H1 (cell line): ENCODE measurements at regions not wholly inside any gene's neighbourhood (a gene's known extent, or its start where the extent isn't known, plus 50 kb on each side); places are given as distances from the start of the nearest gene placed in this dataset.

Source experiments
- BCL11A ChIP-seq, 2 experiments: IDR thresholded peaks; one replicate each; pipeline ENCODE4 v1.6.1; 2011; ENCODE audit warnings: low read depth in 2 of 2, low read length in 2 of 2, mild to moderate bottlenecking in 2 of 2
- GABPA ChIP-seq: IDR thresholded peaks from 2 replicates; pipeline ENCODE4 v1.6.1; 2011; ENCODE audit warnings: mild to moderate bottlenecking, low read length, moderate library complexity, borderline replicate concordance; ENCODE audit not compliant: insufficient read depth

DNA sequence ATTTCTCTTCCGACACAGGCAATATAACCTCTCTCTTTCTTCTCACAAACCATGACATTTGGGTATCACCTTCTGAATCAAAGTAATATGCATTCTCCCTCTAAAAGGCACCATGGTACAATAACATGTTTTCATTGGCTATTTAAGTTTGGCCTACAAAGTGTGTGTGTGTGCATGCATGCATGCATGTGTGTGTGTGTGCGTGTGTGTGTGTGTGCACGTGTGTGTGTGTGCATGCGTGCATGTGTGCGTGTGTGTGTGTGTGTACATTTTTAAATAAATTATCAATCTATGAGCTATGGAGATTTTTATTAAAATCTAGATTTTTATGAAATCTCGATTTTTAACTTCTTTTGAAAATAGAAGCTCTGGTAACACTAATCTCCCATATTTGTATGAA is 745.3 kb upstream of the ZEB2 start (continued):
- no peak for TF ChIP-seq GABPA
- TF ChIP-seq BCL11A (IDR thresholded peaks at IDR 0.05; ENCODE audit: low read depth in 2 of 2, low read length in 2 of 2): no peak
